ENCODE measurements at regions not wholly inside any gene's neighbourhood (a gene's known extent, or its start where the extent isn't known, plus 50 kb on each side); places are given as distances from the start of the nearest gene placed in this dataset.

GRCh38 chrX:40410859-40411258 lies 169.9 kb upstream of the ATP6AP2 start:
- DNase-seq (no peak), FAIRE-seq (no peak)
- Histone ChIP-seq H3K27ac (ENCODE audit: low read depth in 1 of 3, low read length in 2 of 3) (no peak overlapping the region), H3K4me3 (ENCODE audit: low read depth in 1 of 3, low read length in 3 of 3) (no peak overlapping the region), H3K4me1 (ENCODE audit: control insufficient read depth in 3 of 3, insufficient read depth in 2 of 3, low read depth in 1 of 3, low read length in 2 of 3) (no peaks in the 10 kb centered on the region), H3K36me3 (ENCODE audit: control insufficient read depth in 3 of 3, insufficient read depth in 2 of 3, low read depth in 1 of 3, low read length in 3 of 3) (no peaks in the 10 kb centered on the region), H3K9me3 (ENCODE audit: control insufficient read depth in 2 of 2, insufficient read depth in 1 of 2, low read depth in 1 of 2, low read length in 1 of 2) (no peaks in the 10 kb centered on the region), H3K27me3 (ENCODE audit: control insufficient read depth in 3 of 3, insufficient read depth in 3 of 3, low read length in 3 of 3) (no peaks in the 10 kb centered on the region)
- 92 to 100% (median 98%) methylated on average over 2 of the region's 2 CpGs for whole genome bisulfite sequencing, 3 donors

- 49 to 78% (median 68%) methylated on average over 4 of the region's 4 CpGs for WGBS, 3 donors
- no peak overlapping the region for H3K27ac ChIP-seq (ENCODE audit: low read depth in 1 of 3, low read length in 2 of 3)
- FAIRE-seq (no peak), DNase-seq (no peak)
- H3K9me3 ChIP-seq (ENCODE audit: control insufficient read depth in 2 of 2, insufficient read depth in 1 of 2, low read depth in 1 of 2, low read length in 1 of 2): no peaks in the 10 kb centered on the region
- no peak overlapping the region for H3K4me3 ChIP-seq (ENCODE audit: low read depth in 1 of 3, low read length in 3 of 3)
- H3K36me3 ChIP-seq (ENCODE audit: control insufficient read depth in 3 of 3, insufficient read depth in 2 of 3, low read depth in 1 of 3, low read length in 3 of 3): no peaks in the 10 kb centered on the region
- H3K4me1 ChIP-seq (ENCODE audit: control insufficient read depth in 3 of 3, insufficient read depth in 2 of 3, low read depth in 1 of 3, low read length in 2 of 3): peaks cover 0 to 10% (median 0%) of the 10 kb centered on the region in 3 donors
- H3K27me3 ChIP-seq (ENCODE audit: control insufficient read depth in 3 of 3, insufficient read depth in 3 of 3, low read length in 3 of 3): no peaks in the 10 kb centered on the region
These were observed 174.4 kb upstream of the ATP6AP2 start for GRCh38 chrX:40406330-40406859.

- H3K27me3 ChIP-seq (ENCODE audit: control insufficient read depth in 3 of 3, insufficient read depth in 3 of 3, low read length in 3 of 3): no peaks in the 10 kb centered on the region
- 79 to 97% (median 96%) methylated on average over 3 of the region's 3 CpGs for WGBS, 3 donors
- no peaks in the 10 kb centered on the region for H3K9me3 ChIP-seq (ENCODE audit: control insufficient read depth in 2 of 2, insufficient read depth in 1 of 2, low read depth in 1 of 2, low read length in 1 of 2)
- H3K4me3 ChIP-seq (ENCODE audit: low read depth in 1 of 3, low read length in 3 of 3): no peak overlapping the region
- FAIRE-seq (no peak), DNase-seq (no peak)
- peaks cover 0 to 10% (median 0%) of the 10 kb centered on the region in 3 donors for H3K4me1 ChIP-seq (ENCODE audit: control insufficient read depth in 3 of 3, insufficient read depth in 2 of 3, low read depth in 1 of 3, low read length in 2 of 3)
- H3K36me3 ChIP-seq (ENCODE audit: control insufficient read depth in 3 of 3, insufficient read depth in 2 of 3, low read depth in 1 of 3, low read length in 3 of 3): no peaks in the 10 kb centered on the region
- H3K27ac ChIP-seq (ENCODE audit: low read depth in 1 of 3, low read length in 2 of 3): no peak overlapping the region
These were observed 175.4 kb upstream of the ATP6AP2 start for GRCh38 chrX:40405399-40405798.

- no peaks in the 10 kb centered on the region for H3K9me3 ChIP-seq (ENCODE audit: control insufficient read depth in 2 of 2, insufficient read depth in 1 of 2, low read depth in 1 of 2, low read length in 1 of 2)
- DNase-seq (no peak), FAIRE-seq (no peak)
- no peaks in the 10 kb centered on the region for H3K27me3 ChIP-seq (ENCODE audit: control insufficient read depth in 3 of 3, insufficient read depth in 3 of 3, low read length in 3 of 3)
- no peak overlapping the region for H3K27ac ChIP-seq (ENCODE audit: low read depth in 1 of 3, low read length in 2 of 3)
- H3K4me1 ChIP-seq (ENCODE audit: control insufficient read depth in 3 of 3, insufficient read depth in 2 of 3, low read depth in 1 of 3, low read length in 2 of 3): peaks cover 0 to 10% (median 0%) of the 10 kb centered on the region in 3 donors
- WGBS, 3 donors: 72 to 82% (median 74%) methylated on average over 7 of the region's 7 CpGs
- H3K4me3 ChIP-seq (ENCODE audit: low read depth in 1 of 3, low read length in 3 of 3): no peak overlapping the region
- H3K36me3 ChIP-seq (ENCODE audit: control insufficient read depth in 3 of 3, insufficient read depth in 2 of 3, low read depth in 1 of 3, low read length in 3 of 3): no peaks in the 10 kb centered on the region
These were observed 177.0 kb upstream of the ATP6AP2 start for GRCh38 chrX:40403757-40404156.

- peaks cover 0 to 2% of the 10 kb centered on the region in 2 donors for H3K9me3 ChIP-seq (ENCODE audit: control insufficient read depth in 2 of 2, insufficient read depth in 1 of 2, low read depth in 1 of 2, low read length in 1 of 2)
- H3K4me1 ChIP-seq (ENCODE audit: control insufficient read depth in 3 of 3, insufficient read depth in 2 of 3, low read depth in 1 of 3, low read length in 2 of 3): peaks cover 0 to 10% (median 0%) of the 10 kb centered on the region in 3 donors
- DNase-seq: peak; percentile 3 to 49
- H3K27me3 ChIP-seq (ENCODE audit: control insufficient read depth in 3 of 3, insufficient read depth in 3 of 3, low read length in 3 of 3): no peaks in the 10 kb centered on the region
- no peaks in the 10 kb centered on the region for H3K36me3 ChIP-seq (ENCODE audit: control insufficient read depth in 3 of 3, insufficient read depth in 2 of 3, low read depth in 1 of 3, low read length in 3 of 3)
- H3K27ac ChIP-seq (ENCODE audit: low read depth in 1 of 3, low read length in 2 of 3): peak overlapping the region in 1 of 3 donors; percentile 13
- no peak for FAIRE-seq
- WGBS, 3 donors: 5 to 49% (median 30%) methylated on average over 12 of the region's 12 CpGs
- no peak overlapping the region for H3K4me3 ChIP-seq (ENCODE audit: low read depth in 1 of 3, low read length in 3 of 3)
These were observed 177.8 kb upstream of the ATP6AP2 start for GRCh38 chrX:40402831-40403533.

- no peak for FAIRE-seq
- Histone ChIP-seq H3K27me3 (ENCODE audit: control insufficient read depth in 3 of 3, insufficient read depth in 3 of 3, low read length in 3 of 3) (no peaks in the 10 kb centered on the region), H3K4me3 (ENCODE audit: low read depth in 1 of 3, low read length in 3 of 3) (no peak overlapping the region), H3K27ac (ENCODE audit: low read depth in 1 of 3, low read length in 2 of 3) (no peak overlapping the region), H3K36me3 (ENCODE audit: control insufficient read depth in 3 of 3, insufficient read depth in 2 of 3, low read depth in 1 of 3, low read length in 3 of 3) (no peaks in the 10 kb centered on the region), H3K9me3 (ENCODE audit: control insufficient read depth in 2 of 2, insufficient read depth in 1 of 2, low read depth in 1 of 2, low read length in 1 of 2) (peaks cover 0 to 7% of the 10 kb centered on the region in 2 donors), H3K4me1 (ENCODE audit: control insufficient read depth in 3 of 3, insufficient read depth in 2 of 3, low read depth in 1 of 3, low read length in 2 of 3) (no peaks in the 10 kb centered on the region)
- no peak for DNase-seq
- WGBS, 3 donors: 90 to 100% (median 91%) methylated on average over 2 of the region's 2 CpGs
These were observed 185.7 kb upstream of the ATP6AP2 start for GRCh38 chrX:40395102-40395501.

GRCh38 chrX:40394302-40394701 lies 186.5 kb upstream of the ATP6AP2 start:
- Histone ChIP-seq H3K4me1 (ENCODE audit: control insufficient read depth in 3 of 3, insufficient read depth in 2 of 3, low read depth in 1 of 3, low read length in 2 of 3) (no peaks in the 10 kb centered on the region), H3K9me3 (ENCODE audit: control insufficient read depth in 2 of 2, insufficient read depth in 1 of 2, low read depth in 1 of 2, low read length in 1 of 2) (peaks cover 0 to 7% of the 10 kb centered on the region in 2 donors), H3K4me3 (ENCODE audit: low read depth in 1 of 3, low read length in 3 of 3) (no peak overlapping the region), H3K36me3 (ENCODE audit: control insufficient read depth in 3 of 3, insufficient read depth in 2 of 3, low read depth in 1 of 3, low read length in 3 of 3) (no peaks in the 10 kb centered on the region), H3K27me3 (ENCODE audit: control insufficient read depth in 3 of 3, insufficient read depth in 3 of 3, low read length in 3 of 3) (no peaks in the 10 kb centered on the region), H3K27ac (ENCODE audit: low read depth in 1 of 3, low read length in 2 of 3) (no peak overlapping the region)
- no peak for FAIRE-seq
- 80 to 96% (median 87%) methylated on average over 4 to 5 of the region's 5 CpGs for WGBS, 3 donors
- no peak for DNase-seq

- Histone ChIP-seq H3K4me3 (ENCODE audit: low read depth in 1 of 3, low read length in 3 of 3) (no peak overlapping the region), H3K27ac (ENCODE audit: low read depth in 1 of 3, low read length in 2 of 3) (no peak overlapping the region), H3K27me3 (ENCODE audit: control insufficient read depth in 3 of 3, insufficient read depth in 3 of 3, low read length in 3 of 3) (no peaks in the 10 kb centered on the region), H3K9me3 (ENCODE audit: control insufficient read depth in 2 of 2, insufficient read depth in 1 of 2, low read depth in 1 of 2, low read length in 1 of 2) (peaks cover 0 to 4% of the 10 kb centered on the region in 2 donors), H3K36me3 (ENCODE audit: control insufficient read depth in 3 of 3, insufficient read depth in 2 of 3, low read depth in 1 of 3, low read length in 3 of 3) (no peaks in the 10 kb centered on the region), H3K4me1 (ENCODE audit: control insufficient read depth in 3 of 3, insufficient read depth in 2 of 3, low read depth in 1 of 3, low read length in 2 of 3) (no peaks in the 10 kb centered on the region)
- 90 to 100% (median 95%) methylated on average over 2 of the region's 2 CpGs for WGBS, 3 donors
- DNase-seq (no peak), FAIRE-seq (no peak)
These were observed 188.2 kb upstream of the ATP6AP2 start for GRCh38 chrX:40392599-40392998.

GRCh38 chrX:40391662-40392061 lies 189.1 kb upstream of the ATP6AP2 start:
- H3K27ac ChIP-seq (ENCODE audit: low read depth in 1 of 3, low read length in 2 of 3): no peak overlapping the region
- H3K9me3 ChIP-seq (ENCODE audit: control insufficient read depth in 2 of 2, insufficient read depth in 1 of 2, low read depth in 1 of 2, low read length in 1 of 2): no peaks in the 10 kb centered on the region
- FAIRE-seq (no peak), DNase-seq (no peak)
- no peak overlapping the region for H3K4me3 ChIP-seq (ENCODE audit: low read depth in 1 of 3, low read length in 3 of 3)
- no peaks in the 10 kb centered on the region for H3K4me1 ChIP-seq (ENCODE audit: control insufficient read depth in 3 of 3, insufficient read depth in 2 of 3, low read depth in 1 of 3, low read length in 2 of 3)
- 39 to 83% (median 55%) methylated on average over 3 of the region's 3 CpGs for WGBS, 3 donors
- no peaks in the 10 kb centered on the region for H3K27me3 ChIP-seq (ENCODE audit: control insufficient read depth in 3 of 3, insufficient read depth in 3 of 3, low read length in 3 of 3)
- no peaks in the 10 kb centered on the region for H3K36me3 ChIP-seq (ENCODE audit: control insufficient read depth in 3 of 3, insufficient read depth in 2 of 3, low read depth in 1 of 3, low read length in 3 of 3)
